ENCODE measurements at regions not wholly inside any gene's neighbourhood (a gene's known extent, or its start where the extent isn't known, plus 50 kb on each side); places are given as distances from the start of the nearest gene placed in this dataset.

GRCh38 chr20:18919996-18920395 lies 106.4 kb downstream of the SCP2D1 start:
- Histone ChIP-seq H2BK15ac (ENCODE audit: low read length) (no peak overlapping the region), H3K4ac (replicated peaks; ENCODE audit: insufficient read length, low read depth, low read length) (no peak overlapping the region), H2BK12ac (ENCODE audit: low read depth, low read length) (no peak overlapping the region), H3K23me2 (ENCODE audit: low read depth, low read length) (no peaks in the 10 kb centered on the region), H3K79me1 (ENCODE audit: low read depth, low read length) (no peaks in the 10 kb centered on the region), H3K9ac (replicated peaks in 1 of 4; ENCODE audit: extremely low read depth in 1 of 4, low read depth in 3 of 4, low read length in 3 of 4) (no peak overlapping the region), H2AK5ac (ENCODE audit: low read depth, low read length) (no peak overlapping the region), H3K14ac (ENCODE audit: insufficient read length) (no peak overlapping the region), H2BK20ac (ENCODE audit: low read length) (no peak overlapping the region), H2AFZ (ENCODE audit: low read length) (no peak overlapping the region), H4K91ac (replicated peaks; ENCODE audit: insufficient read length, low read length) (no peak overlapping the region), H2BK120ac (replicated peaks; ENCODE audit: low read depth, low read length) (no peak overlapping the region), H3K79me2 (ENCODE audit: control insufficient read depth in 1 of 2, insufficient read depth in 2 of 2, low read length in 2 of 2) (no peaks in the 10 kb centered on the region), H4K8ac (ENCODE audit: extremely low read depth, insufficient read depth, low read length) (no peak overlapping the region), H3K56ac (replicated peaks; ENCODE audit: insufficient read length, low read depth, low read length) (no peak overlapping the region), H3K36me3 (ENCODE audit: control insufficient read depth in 2 of 4, insufficient read depth in 4 of 4, low read length in 3 of 4) (no peaks in the 10 kb centered on the region), H3K23ac (ENCODE audit: insufficient read length) (no peak overlapping the region), H3K27ac (ENCODE audit: low read depth, low read length) (no peak overlapping the region), H3K4me3 (ENCODE audit: extremely low read depth in 1 of 4, insufficient read depth in 2 of 4, low read depth in 3 of 4, low read length in 4 of 4) (no peak overlapping the region), H3K18ac (ENCODE audit: extremely low read depth, low read length) (no peak overlapping the region), H3K4me2 (ENCODE audit: insufficient read depth in 1 of 2, low read depth in 2 of 2, low read length in 2 of 2) (no peak overlapping the region), H3K9me3 (ENCODE audit: insufficient read depth in 2 of 2, low read depth in 1 of 2, low read length in 1 of 2) (no peaks in the 10 kb centered on the region), H4K5ac (ENCODE audit: insufficient read length, low read depth, low read length) (no peak overlapping the region), H3K27me3 (replicated peaks in 1 of 4; ENCODE audit: control insufficient read depth in 3 of 4, extremely low read depth in 1 of 4, insufficient read depth in 3 of 4, low read length in 3 of 4) (no peaks in the 10 kb centered on the region), H2BK5ac (ENCODE audit: low read depth, low read length) (no peak overlapping the region), H4K20me1 (replicated peaks in 1 of 2; ENCODE audit: control insufficient read depth in 1 of 2, insufficient read depth in 2 of 2, low read length in 2 of 2) (no peaks in the 10 kb centered on the region), H3K4me1 (replicated peaks in 1 of 4; ENCODE audit: control insufficient read depth in 3 of 4, insufficient read depth in 4 of 4, low read length in 3 of 4) (no peaks in the 10 kb centered on the region)
- FAIRE-seq, result no peak
- DNase-seq (ENCODE audit: low read depth in 1 of 2, low spot score in 2 of 2), result no peak
- WGBS, 2 experiments (ENCODE audit: extremely low coverage in 1 of 2, insufficient coverage in 1 of 2, insufficient read length in 1 of 2, insufficient replicate concordance in 2 of 2, low coverage in 1 of 2, low lambda C conversion rate in 2 of 2, missing lambda C conversion rate in 1 of 2), result 85% methylated on average over 3 of the region's 3 CpGs; no CpG with 5 or more reads in 1 of the 2 experiments
- TF ChIP-seq SP4 (IDR thresholded peaks at IDR 0.05; ENCODE audit: low read length) (no peak), ATF3 (IDR thresholded peaks at IDR 0.05; ENCODE audit: insufficient read depth, low read depth, low read length) (no peak), EP300 (IDR thresholded peaks at IDR 0.05; ENCODE audit: borderline replicate concordance in 1 of 2, low read depth in 2 of 2, low read length in 2 of 2) (no peak), EZH2 (IDR thresholded peaks at IDR 0.05; ENCODE audit: low read depth, low read length, severe bottlenecking) (no peak), MAX (IDR thresholded peaks at IDR 0.05) (no peak), TCF12 (IDR thresholded peaks at IDR 0.05; ENCODE audit: low read depth, low read length) (no peak), KDM5A (IDR thresholded peaks at IDR 0.05; ENCODE audit: low read length) (no peak), ZNF274 (IDR thresholded peaks at IDR 0.05; ENCODE audit: borderline replicate concordance, extremely low read depth, low read length) (no peak), POLR2A (IDR thresholded peaks at IDR 0.05; ENCODE audit: control extremely low read depth in 1 of 2, low read depth in 2 of 2, low read length in 2 of 2) (no peak), RFX5 (IDR thresholded peaks at IDR 0.05; ENCODE audit: borderline replicate concordance, low read depth, low read length) (no peak), RBBP5 (IDR thresholded peaks at IDR 0.05; ENCODE audit: borderline replicate concordance, low read depth, low read length) (no peak), GABPA (IDR thresholded peaks at IDR 0.05; ENCODE audit: borderline replicate concordance, insufficient read depth, low read length) (no peak)
- ChIA-PET POLR2A (ENCODE audit: partially characterized antibody) (no interaction called here), CTCF (ENCODE audit: partially characterized antibody) (interaction anchor here (1.2 to 2.3 kb wide), 2 partner anchors 16 to 18 kb away, joined by 3 to 9 read pairs; no protein-coding TSS in a partner anchor)

Measured in H1 (cell line).